ENCODE measurements at regions not wholly inside any gene's neighbourhood (a gene's known extent, or its start where the extent isn't known, plus 50 kb on each side); places are given as distances from the start of the nearest gene placed in this dataset.
A peak's percentile ranks its signal among the peaks of the same experiment; 100 is the strongest.

GRCh38 chr3:189502256-189502655 lies 128.9 kb upstream of the TP63 start:
- no peak for DNase-seq

- no peak for DNase-seq
These were observed 128.4 kb upstream of the TP63 start for GRCh38 chr3:189502676-189503257.

GRCh38 chr3:189507856-189508255 lies 123.3 kb upstream of the TP63 start:
- no peak for DNase-seq

- DNase-seq: no peak
These were observed 122.2 kb upstream of the TP63 start for GRCh38 chr3:189508784-189509501.

GRCh38 chr3:189512039-189512438 lies 119.2 kb upstream of the TP63 start:
- no peak for DNase-seq

- no peak for DNase-seq
These were observed 118.4 kb upstream of the TP63 start for GRCh38 chr3:189512821-189513220.

- no peak for DNase-seq
These were observed 117.7 kb upstream of the TP63 start for GRCh38 chr3:189513281-189514117.

GRCh38 chr3:189516039-189516438 lies 115.2 kb upstream of the TP63 start:
- no peak for DNase-seq

- no peak for DNase-seq
These were observed 113.2 kb upstream of the TP63 start for GRCh38 chr3:189517981-189518380.

- peak; percentile 22 for DNase-seq
These were observed 111.7 kb upstream of the TP63 start for GRCh38 chr3:189519458-189519857.

- peak; percentile 88 for DNase-seq
These were observed 101.7 kb upstream of the TP63 start for GRCh38 chr3:189529468-189529867.

GRCh38 chr3:189529889-189530471 lies 101.2 kb upstream of the TP63 start:
- peak; percentile 35 for DNase-seq

GRCh38 chr3:189530822-189531221 lies 100.4 kb upstream of the TP63 start:
- peak; percentile 48 for DNase-seq

GRCh38 chr3:189531271-189531670 lies 99.9 kb upstream of the TP63 start:
- no peak for DNase-seq

GRCh38 chr3:189534531-189534930 lies 96.7 kb upstream of the TP63 start:
- DNase-seq: no peak

GRCh38 chr3:189537135-189537534 lies 94.1 kb upstream of the TP63 start:
- DNase-seq: peak; percentile 13

GRCh38 chr3:189547448-189547847 lies 83.7 kb upstream of the TP63 start:
- DNase-seq: no peak

GRCh38 chr3:189548053-189548452 lies 83.1 kb upstream of the TP63 start:
- DNase-seq: no peak

- DNase-seq: no peak
These were observed 80.2 kb upstream of the TP63 start for GRCh38 chr3:189551007-189551406.

- DNase-seq: no peak
These were observed 76.2 kb upstream of the TP63 start for GRCh38 chr3:189554868-189555557.

- no peak for DNase-seq
These were observed 75.7 kb upstream of the TP63 start for GRCh38 chr3:189555558-189555881.

GRCh38 chr3:189557824-189558223 lies 73.4 kb upstream of the TP63 start:
- no peak for DNase-seq

- no peak for DNase-seq
These were observed 69.9 kb upstream of the TP63 start for GRCh38 chr3:189561256-189561655.
